ENCODE measurements at regions not wholly inside any gene's neighbourhood (a gene's known extent, or its start where the extent isn't known, plus 50 kb on each side); places are given as distances from the start of the nearest gene placed in this dataset.
A peak's percentile ranks its signal among the peaks of the same experiment; 100 is the strongest.

DNA sequence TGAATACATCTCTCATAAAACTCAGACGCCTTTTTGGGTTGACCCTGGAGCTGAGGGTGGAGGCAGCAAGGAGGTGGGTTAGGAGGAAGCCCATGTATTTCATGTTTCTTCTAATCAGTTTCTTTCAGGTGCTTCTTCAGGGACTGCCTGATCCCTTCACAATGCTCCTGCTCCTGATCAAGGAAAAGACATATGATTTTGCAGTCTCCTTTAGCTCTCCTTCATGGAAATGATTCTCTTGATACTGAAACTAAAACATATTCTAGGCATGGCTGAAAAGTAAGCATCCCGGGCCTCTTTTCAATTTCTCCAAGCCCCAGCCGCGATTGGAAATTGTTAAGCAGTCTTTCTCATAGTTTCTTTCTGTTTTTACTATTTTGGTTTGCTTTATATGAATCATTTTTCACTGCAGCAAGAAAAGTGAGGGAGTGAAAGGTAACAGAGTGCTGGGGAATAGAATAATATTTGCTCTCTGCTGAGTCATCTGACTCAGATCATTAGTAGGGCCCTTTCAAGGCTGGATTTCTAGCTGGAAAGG is 730.7 kb downstream of the CDH11 start:
- peak; percentile 24 for DNase-seq (ENCODE audit: low read depth)
- TF ChIP-seq, protein P1, sequence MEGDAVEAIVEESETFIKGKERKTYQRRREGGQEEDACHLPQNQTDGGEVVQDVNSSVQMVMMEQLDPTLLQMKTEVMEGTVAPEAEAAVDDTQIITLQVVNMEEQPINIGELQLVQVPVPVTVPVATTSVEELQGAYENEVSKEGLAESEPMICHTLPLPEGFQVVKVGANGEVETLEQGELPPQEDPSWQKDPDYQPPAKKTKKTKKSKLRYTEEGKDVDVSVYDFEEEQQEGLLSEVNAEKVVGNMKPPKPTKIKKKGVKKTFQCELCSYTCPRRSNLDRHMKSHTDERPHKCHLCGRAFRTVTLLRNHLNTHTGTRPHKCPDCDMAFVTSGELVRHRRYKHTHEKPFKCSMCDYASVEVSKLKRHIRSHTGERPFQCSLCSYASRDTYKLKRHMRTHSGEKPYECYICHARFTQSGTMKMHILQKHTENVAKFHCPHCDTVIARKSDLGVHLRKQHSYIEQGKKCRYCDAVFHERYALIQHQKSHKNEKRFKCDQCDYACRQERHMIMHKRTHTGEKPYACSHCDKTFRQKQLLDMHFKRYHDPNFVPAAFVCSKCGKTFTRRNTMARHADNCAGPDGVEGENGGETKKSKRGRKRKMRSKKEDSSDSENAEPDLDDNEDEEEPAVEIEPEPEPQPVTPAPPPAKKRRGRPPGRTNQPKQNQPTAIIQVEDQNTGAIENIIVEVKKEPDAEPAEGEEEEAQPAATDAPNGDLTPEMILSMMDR (IDR thresholded peaks at IDR 0.05; ENCODE audit: insufficient read depth, low read depth, low read length) = no peak
- H3K4me3 ChIP-seq (ENCODE audit: low read depth, low read length) = no peak overlapping the region

DNA sequence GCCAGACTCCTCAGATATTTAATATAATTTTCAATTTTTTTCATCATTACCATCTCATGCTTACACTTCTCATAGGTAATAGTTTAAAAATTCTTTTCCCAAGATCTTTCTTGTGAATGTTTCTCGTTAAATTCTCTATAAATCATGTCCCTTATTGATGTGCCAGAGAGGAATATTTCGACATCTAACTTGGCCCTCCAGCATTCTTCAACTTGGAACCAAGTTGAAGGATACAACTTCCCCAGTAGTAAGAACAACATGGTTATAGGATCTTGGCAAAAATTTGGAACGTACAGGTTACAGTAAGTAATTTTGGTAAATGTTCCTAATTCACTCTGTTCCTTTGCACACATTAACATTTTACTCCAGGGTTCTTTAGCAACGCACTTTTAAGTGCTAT is 731.8 kb downstream of the CDH11 start:
- TF ChIP-seq, protein P1 (IDR thresholded peaks at IDR 0.05; ENCODE audit: insufficient read depth, low read depth, low read length) = no peak
- no peak overlapping the region for H3K4me3 ChIP-seq (ENCODE audit: low read depth, low read length)
- no peak for DNase-seq (ENCODE audit: low read depth)

DNA sequence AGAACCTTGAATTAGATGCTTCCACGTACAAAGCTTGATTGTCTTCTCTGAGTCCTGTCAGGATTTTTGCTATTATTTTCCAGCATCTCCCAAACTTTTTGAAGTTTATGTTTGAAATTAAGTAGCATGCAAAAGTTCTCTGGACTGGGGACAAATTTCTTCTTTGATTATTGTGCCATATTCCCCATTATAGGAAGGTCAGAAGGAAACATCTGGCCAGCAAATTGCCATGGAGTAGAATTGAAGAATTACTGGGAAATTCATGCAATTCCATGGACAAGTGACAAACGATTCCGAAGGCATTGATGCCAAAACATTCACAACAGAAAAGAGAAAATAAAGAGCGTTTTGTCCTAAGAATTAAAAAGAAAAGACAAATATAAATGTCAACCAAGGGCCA is 737.2 kb downstream of the CDH11 start:
- TF ChIP-seq, protein P1 (IDR thresholded peaks at IDR 0.05; ENCODE audit: insufficient read depth, low read depth, low read length) = no peak
- no peak for DNase-seq (ENCODE audit: low read depth)
- H3K4me3 ChIP-seq (ENCODE audit: low read depth, low read length) = no peak overlapping the region

DNA sequence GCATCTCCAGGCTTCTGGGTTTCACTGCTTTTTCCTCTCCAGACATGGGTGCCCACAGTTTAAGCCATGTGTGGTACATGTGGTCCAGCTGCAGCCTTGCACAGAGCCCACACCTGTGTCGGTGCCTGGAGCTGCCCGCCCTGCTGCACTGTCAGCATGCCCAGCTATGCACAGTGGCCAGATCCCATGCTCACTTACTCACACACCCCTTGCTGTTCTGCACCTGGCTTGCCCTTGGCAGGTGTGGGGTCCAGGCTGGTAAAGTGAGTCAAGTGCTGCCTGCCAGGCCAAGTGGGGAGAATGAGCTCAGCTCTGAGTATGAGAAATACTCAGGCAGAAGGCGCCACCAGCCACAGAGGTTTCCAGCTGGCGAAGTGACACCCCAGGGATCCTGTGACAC is 739.9 kb downstream of the CDH11 start:
- TF ChIP-seq, protein P1 (IDR thresholded peaks at IDR 0.05; ENCODE audit: insufficient read depth, low read depth, low read length) = no peak
- H3K4me3 ChIP-seq (ENCODE audit: low read depth, low read length) = no peak overlapping the region
- DNase-seq (ENCODE audit: low read depth) = no peak

DNA sequence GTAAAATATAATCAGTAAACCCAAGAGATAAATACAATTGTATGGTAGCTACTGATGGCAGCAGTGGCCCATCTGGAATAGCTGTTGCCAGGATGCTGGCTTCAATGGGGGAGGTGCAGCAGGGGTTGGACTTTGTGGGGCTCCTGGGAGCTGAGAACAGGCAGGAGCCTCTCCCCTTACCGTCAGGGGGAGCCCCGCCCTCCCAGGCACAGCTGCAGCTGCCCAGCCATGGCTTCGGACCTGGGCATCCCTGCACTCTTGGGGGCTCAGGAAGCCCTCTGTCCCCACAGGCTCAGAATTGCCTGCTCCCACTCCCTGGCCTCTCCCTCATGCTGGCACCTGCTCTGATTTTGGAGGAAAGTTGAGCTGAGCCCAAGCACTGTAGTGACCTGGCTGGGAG is 741.1 kb downstream of the CDH11 start:
- TF ChIP-seq, protein P1 (IDR thresholded peaks at IDR 0.05; ENCODE audit: insufficient read depth, low read depth, low read length) = no peak

DNA sequence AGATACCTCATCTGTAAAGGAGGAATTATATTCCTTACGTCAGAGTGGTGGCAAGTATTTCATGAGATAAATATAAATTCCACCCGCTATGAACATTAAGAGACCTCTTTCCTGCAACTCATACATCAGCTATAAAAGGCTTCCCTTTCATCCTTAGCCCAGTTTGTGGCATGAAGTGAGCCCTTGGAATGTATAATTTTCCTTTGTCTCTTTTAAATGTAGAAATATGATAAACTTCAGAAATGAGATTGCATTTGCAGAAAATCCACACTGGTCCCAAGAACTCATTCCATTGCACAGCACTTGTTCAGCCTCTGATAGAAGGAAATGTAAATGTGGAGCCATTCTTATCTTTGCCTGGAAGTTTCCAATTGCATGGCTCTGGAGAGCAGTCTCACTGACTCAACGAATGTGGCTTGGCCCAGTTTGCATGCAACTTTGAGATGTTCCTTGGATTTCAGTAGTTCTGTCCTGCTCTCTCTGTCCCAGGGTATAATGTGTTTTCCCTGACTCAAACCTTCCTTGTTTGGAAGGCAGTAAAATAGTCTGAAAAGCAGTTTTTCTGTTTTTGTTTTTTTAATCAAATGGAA is 746.4 kb downstream of the CDH11 start:
- H3K4me3 ChIP-seq (ENCODE audit: low read depth, low read length) = no peak overlapping the region
- no peak for DNase-seq (ENCODE audit: low read depth)
- TF ChIP-seq, protein P1 (IDR thresholded peaks at IDR 0.05; ENCODE audit: insufficient read depth, low read depth, low read length) = no peak

More for the DNA sequence above, 741.1 kb downstream of the CDH11 start:
- no peak for DNase-seq (ENCODE audit: low read depth)
- H3K4me3 ChIP-seq (ENCODE audit: low read depth, low read length) = no peak overlapping the region

DNA sequence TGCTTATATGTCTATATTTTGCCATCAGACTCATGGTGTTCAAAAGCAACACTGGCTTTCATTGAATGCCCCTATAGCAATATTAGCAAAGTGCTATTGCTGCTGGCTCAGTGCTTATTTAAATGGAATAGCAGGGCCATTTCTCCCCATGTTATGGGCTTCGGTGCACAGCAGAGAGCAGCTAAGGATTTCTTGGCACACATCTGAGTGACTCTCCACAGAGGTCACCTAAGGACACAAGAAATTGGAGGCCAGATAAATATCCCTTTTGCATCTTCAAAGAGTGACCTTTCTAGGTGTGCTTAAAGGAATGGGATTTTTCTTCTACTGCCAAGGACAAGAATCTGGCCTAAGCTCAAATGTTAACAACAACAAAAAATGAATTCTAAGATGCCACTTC is 751.8 kb downstream of the CDH11 start:
- TF ChIP-seq, protein P1 (IDR thresholded peaks at IDR 0.05; ENCODE audit: insufficient read depth, low read depth, low read length) = no peak
- DNase-seq (ENCODE audit: low read depth) = no peak
- no peak overlapping the region for H3K4me3 ChIP-seq (ENCODE audit: low read depth, low read length)

Data from fibroblast of villous mesenchyme (primary cell).